HG03469 (cell line): ENCODE measurements at regions not wholly inside any gene's neighbourhood (a gene's known extent, or its start where the extent isn't known, plus 50 kb on each side); places are given as distances from the start of the nearest gene placed in this dataset.
"Not testable (repeated sequence)": the region's sequence is repeated elsewhere in the genome, so short reads cannot be mapped to it uniquely, and the experiment has no call there.

Source experiments
- ATAC-seq: cut with Tn5 transposase; IDR thresholded peaks from one replicate; pipeline ENCODE4 v1.9.1; 2021; ENCODE audit warnings: mild to moderate bottlenecking, moderate library complexity, moderate number of reproducible peaks; ENCODE audit not compliant: unreplicated experiment

DNA sequence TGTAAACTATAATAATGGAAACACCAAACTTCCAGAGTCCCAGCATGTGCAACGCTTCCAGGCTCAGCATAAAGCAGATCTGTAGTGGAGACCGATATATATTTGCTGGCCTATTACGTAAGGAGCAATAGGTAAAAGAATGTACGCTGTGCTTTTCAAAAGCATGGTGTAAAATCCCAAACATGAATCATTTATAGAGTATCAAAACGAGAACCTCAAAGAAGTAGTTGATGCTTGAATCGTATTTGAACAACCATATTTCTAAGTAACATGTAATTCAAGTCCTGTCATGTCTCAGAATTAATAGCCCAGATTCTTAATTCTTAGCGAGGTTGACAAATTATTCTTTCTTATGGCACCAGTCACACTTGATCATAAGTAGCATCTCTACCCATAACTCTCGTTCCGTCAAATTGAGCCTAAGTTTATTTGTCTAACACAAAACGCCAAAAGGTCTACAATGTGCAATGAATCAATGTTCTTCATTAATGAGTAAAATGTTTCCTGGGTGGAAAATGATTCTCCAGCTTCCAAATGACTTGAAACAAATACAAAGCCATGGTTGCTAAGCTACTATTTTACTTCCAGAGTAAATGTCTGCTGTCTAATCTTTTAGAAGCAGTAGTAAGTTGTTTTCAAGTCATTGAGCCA, 811.5 kb upstream of the FRG1 start:
- ATAC-seq = no peak

DNA sequence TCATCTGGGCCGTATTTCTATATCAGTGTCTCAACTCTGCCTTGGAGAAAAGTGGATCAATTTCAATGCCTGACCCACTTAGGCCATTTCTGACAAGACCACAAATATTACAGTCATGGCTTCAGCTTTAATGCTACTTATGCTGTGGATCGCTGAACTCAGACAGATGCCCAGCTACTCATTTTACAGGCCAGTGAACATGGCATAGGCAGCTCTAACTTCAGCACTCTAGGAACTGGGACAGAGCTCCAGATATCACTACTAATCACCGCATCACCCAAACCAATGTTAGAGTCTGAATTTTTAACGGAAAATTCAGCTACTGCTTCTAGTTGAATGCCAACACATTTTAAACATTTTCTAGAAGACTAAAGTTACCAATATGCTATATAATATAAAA, 809.6 kb upstream of the FRG1 start:
- ATAC-seq = no peak

DNA sequence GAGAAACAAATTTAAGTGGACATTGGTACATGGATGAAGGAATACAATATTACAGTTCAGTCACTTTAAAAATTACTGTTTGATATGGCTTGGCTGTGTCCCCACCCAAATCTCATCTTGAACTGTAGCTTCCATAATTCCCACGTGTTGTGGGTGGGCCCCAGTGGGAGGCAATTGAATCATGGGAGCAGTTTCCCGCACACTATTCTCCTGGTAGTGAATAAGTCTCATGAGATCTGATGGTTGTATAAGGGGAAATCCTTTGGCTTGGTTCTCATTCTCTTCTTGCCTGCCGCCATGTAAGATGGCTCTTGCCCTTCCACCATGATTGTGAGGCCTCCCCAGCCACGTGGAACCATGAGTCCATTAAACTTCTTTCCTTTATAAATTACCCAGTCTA, 804.2 kb upstream of the FRG1 start:
- no peak for ATAC-seq

DNA sequence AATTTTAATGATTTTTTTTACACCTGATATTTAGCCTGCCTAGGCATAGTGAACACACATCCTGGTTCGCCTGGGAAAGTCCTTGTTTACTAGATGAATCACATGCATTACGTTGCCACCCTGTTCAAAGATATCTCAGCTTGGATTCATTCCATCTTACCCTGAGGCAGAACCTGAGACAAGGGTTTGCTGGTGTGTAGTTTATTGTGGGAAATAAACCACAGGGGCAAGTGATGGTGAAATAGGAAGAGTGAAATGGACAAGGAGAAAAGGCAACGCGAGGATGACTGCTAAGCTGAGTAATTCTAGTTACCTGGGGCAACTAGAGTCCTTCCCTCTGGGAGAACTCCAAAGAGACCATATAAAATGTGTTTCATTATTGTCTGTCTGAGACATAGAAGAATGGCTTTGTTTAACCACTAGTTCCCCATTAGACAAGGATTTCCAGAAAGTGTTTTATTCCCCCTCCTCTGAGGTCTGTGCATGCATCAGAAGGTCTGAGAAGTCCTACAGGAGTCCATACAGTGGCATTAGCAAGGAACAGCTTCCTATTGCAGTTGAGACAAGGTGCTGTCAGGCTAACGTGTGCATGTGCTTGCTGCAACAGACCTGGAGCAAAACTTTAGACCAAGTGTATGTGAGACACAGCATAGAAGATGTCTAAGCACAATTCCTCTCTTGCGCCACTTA, 797.3 kb upstream of the FRG1 start:
- no peak for ATAC-seq

DNA sequence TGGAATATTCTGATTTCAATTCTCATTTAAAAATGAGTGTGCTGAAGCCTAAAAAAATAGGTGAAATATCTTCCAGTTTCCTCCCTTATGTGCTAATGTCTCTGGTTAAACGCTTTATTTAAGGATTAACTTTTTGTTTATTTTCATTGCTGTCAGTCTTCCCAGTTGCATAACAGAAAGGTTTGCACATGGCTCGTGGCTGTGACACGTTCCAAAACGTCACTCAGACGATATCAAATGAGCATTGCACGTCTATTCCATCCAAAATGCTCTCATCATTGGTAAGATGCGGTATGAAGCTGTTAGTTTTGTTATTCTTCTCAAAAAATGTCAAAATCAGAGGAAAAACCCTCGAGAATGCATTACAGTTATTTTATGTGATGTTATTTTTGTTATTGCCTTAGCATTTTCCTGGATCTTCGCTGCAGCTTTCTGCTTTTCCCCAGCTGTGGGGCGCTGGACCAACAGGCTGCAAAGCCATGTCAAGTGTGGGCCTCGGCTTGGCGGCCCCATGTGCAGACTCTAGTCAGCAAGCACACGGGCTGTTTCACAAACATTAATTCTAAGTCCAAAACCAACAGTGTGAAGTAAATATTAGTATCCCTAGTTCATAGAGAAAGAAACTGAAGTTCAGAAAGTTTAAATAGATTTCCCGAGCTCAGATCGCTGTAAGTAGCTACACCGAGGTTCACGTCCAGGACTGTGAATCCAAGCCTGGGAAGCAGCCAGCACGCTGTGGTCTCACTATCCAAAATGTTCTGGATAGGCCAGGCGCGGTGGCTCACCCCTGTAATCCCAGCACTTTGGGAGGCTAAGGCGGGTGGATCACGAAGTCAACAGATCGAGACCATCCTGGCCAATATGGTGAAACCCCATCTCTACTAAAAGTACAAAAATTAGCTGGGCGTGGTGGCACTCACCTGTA, 793.4 kb upstream of the FRG1 start:
- ATAC-seq = no peak

DNA sequence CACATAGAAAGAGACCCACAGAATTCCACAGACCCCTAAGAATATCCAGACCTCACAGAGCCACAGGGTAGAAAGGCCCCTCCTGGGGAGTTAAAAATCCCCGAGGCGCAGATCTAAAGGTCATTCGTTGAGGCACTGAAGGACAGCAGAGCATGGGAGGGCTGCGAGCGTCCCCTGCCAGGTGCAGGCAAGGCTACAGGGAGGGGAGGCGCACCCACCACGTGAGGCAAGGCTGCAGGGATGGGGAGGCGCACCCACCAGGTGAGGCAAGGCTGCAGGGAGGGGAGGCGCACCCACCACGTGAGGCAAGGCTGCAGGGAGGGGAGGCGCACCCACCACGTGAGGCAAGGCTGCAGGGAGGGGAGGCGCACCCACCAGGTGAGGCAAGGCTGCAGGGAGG, 785.6 kb upstream of the FRG1 start:
- not testable (repeated sequence) for ATAC-seq

DNA sequence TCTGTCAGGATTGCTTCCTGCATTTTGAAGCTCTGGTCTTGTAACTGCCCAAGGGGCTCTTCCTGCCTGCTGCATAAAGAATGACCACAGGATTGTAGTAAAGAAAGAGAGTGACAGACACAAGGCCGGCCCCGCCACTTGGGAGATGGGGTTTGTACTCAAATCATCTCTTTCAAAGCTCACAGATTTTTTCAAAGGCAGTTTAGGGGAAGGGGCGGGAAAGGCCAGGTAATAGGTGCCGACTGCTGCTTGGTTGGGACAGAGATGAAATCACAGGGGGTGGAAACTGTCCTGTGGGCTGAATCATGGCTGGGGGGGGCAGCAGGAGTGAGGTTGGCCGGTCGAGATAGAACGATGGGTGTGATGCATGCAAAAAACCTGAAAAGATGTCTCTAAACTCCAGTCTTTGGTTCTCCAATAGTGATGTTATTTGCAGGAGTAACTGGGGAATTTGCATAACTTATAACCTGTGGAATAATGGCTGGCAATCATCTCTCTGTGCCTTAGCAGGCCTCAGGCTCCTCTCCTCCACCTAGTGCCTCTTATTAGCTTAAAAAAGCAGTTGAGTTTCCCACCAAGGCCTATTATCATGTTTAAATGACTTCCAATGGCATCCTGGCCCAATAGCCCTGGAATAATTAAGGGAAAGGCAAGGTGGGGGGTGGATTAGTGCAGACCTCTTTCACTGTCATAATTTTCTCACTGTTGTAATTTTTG, 778.4 kb upstream of the FRG1 start:
- no peak for ATAC-seq

DNA sequence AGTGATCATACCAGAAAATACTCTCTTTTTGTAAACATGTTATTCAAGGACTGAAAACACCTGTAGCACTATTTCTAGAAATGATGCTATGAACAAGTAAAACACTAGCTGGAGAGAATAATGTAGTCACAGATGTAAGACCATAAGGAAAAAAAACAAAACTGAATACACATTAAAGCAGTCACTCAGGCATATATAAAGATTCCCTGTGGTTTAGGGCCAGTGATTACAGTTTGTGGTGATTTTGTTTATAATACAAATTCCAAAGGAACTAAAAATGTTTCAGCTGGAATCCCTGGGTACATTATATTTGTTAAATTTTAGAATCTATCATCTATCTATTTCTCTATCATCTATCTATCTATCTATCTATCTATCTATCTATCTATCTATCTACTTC, 777.8 kb upstream of the FRG1 start:
- ATAC-seq = no peak

DNA sequence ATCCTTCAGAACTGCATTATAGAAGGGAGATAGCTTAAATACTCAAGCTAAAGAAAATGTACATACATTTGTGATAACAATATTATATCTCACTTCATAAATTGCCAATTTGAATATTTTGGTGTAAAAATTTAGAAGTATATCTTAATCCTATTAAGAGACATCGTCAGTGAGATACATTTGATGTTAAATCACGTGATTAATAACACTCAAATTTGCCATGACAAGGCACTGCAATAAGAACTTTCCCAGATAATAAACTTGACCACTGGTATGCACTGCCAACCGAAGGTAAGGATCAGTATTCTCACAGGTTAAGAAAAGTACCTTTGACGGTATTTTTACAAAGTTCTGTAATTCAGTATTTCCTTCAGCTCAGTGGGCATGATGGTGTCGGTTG, 764.7 kb upstream of the FRG1 start:
- no peak for ATAC-seq

DNA sequence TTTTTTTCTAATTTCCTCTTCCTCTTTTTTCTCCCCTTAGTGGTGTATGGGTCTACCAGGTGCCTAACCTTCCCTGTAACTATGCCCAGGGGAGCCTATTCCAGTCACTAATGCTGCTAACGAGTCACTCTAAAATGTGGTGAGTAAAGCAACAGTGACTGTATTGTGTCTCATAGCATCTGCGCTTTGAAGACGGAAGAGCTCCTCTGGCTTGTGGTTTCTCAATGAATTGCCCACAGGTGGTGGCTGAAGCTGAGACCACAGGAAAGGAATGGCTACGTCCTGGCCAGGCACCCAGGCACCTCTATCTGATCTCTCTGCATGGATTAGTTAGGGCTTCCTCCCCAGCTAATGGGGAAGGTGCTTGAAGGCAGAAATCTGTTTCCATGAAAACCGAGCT, 763.5 kb upstream of the FRG1 start:
- no peak for ATAC-seq

DNA sequence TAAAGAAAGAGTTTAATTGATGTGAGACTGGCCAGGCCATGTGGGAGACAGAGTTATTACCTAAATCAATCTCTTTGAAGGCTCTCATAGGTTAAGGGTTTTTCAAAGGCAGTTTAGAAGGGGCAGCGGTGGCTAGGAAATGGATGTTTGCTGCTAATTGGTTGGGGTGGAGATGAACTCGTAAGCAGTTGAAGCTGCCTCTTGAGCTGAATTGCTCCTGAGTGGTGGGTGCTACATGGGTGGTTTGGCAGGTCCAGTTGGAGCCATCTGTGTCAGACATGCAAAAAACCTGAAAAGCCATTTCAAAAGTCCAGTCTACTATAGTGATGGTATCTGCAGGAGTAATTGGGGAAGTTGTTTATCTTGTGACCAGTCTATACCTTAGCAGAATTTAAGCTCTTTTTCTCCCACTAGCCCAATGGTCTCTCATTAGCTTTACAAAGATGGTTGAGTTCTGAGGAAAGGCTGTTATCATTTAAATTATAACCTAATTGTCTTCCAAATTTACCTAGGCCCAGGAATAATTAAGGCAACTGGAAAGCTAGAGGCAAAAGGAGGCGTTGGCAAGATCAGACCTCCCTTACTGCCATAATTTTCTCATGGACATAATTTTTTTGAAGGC, 762.4 kb upstream of the FRG1 start:
- no peak for ATAC-seq

DNA sequence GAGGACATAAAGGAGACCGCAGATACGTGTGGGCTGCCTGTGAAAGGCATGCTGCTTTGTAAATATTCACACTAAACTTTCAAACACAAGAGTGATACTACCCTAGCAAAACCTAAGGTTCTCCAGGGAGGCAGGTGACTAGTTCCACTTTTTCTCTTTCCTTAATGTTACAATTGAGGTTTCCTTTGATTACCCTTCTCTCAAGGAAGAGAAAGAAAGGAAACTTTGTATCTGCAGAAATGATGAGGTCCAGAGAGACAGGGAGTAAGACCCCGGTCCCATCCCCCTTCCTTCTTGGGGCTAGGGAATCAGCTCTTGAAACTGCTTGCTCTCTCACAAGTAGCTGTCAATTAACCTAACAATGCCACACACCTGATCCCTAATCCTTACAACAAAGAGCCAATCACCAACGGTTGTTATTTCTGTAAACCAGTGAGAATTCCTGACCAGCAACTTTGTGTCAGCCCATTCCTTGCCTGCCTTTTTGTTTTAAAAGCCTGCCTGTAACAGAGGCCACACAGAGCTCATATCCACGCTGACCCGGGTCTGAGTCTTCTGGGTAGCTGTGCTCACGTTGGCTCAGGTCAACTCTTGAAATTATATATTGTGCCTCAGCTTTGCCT, 754.8 kb upstream of the FRG1 start:
- no peak for ATAC-seq

DNA sequence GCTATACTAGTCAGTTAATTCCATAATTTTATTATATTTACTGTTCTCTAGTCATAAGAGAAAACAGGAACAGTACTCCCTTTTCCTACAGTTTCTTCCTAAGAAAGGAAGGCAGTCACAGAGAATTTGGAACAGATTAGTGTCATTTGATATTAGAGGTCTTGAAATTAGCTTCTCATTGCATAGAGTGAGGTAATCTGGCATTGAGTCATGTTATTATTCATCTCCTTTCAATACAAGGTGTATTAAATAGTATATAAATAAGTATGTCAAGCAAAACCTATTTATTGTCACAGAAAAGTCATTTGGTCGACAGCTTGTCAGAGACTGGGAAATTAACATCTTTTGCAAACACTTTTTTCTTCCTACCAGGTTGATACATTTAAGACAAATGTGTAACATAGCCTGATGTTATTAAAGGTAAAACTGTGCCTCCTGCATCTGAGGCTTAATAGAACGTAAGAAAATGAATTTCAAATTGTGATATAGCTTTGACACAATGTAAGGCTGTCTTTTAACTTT, 753.1 kb upstream of the FRG1 start:
- ATAC-seq = no peak

DNA sequence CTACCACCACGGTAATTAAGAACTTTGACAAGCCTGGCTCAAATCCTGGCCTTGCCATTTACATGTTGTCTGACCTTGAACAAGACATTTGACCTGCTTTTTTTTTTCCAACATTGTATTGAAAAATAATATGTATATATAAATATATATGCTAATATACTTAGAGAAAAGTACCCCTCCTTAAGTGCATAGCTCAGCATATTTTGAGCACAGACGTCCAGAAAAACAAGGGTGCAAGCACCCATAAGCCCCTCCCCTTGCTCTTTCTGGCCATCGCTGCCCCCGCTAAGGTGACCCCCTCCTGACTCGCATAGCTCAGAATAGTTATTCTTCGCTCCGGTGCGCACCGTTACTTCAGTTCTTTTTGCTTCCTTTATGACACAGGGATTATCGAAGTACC, 742.0 kb upstream of the FRG1 start:
- no peak for ATAC-seq

DNA sequence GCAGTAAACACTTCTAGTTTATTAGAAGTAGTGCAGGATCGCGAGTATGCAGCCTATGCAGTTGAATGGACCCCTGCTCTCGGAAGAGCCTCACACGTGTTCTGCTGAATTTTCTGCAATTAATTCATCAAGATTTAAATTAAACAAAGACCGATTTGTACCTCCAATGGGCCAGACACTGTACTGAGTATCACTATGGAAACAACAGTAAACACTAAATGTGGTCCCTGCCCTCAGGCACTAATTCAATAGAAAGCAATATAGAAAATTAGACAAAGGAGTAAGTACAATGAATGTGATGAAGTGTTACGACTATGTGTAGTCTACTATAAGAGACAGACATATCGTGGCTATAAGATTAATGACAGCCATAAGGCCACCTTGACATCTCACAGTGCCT, 740.3 kb upstream of the FRG1 start:
- ATAC-seq = no peak

DNA sequence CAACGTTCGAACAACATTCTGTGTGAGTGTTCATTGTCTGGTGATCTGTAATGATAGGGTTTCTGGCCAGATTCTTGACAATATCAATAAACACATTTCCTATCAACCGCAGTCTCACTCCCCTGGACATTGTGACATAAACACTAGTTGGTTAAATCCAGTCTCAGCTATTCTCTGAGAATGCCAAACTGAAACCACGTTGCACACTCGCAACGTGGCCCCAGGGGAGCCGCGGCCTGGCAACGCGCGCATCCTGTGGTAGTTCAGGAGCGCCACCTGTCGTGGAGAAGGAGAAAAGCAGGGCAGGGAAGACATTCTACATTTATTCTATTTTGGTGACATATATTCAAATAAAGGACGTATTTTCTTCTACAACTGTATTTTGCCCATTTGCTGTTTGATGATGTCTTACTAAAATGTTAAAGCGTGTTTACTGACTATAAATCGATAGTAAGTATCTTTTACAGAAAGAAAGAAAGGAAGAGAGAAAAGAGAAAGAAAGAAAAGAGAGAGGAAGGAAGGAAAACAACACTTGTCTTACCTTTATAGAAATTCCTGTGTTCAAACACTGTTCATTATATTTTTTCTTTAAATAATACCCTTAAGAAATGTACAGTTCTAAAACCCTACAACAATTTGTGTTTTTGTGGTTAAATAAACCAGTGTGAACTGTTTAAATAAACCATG, 738.3 kb upstream of the FRG1 start:
- ATAC-seq = peak; percentile 63

DNA sequence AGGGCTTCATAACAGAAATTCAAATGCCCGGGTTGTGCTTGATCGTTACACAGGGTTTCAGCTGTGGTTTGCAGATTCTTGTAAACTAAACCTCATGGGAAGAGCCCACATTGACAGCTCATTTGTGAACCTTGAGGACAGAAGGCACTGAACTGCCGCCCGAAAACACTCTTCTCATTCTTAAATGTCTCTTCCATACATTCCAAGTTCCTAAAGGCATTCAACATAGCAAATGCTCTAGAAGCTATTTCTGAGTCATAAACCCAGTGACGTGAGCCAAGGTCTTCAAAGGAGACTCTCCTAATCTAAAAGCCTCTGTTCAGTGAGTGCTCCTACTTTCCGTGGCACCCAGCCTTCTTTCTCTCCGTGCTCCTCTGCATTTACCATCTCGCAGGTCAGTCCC, 737.8 kb upstream of the FRG1 start:
- ATAC-seq = no peak

DNA sequence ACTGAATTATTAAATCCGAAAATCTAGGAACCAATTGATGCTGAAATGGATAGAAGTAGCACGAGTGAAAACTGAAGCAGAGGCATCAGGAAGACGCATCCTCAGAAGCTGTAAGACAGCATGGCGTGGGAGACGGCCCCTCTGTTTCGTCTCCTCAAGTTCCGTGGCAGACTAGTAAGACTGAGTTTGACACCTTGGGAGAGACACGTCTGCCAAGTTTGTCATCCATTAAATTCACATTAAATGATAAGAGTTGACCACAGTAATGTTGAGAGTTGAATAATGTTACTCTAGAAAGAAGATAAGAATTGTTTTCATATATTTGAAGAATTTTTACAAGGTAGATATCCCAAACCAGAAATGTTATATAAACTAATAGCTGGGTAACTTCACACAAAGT, 736.1 kb upstream of the FRG1 start:
- no peak for ATAC-seq

DNA sequence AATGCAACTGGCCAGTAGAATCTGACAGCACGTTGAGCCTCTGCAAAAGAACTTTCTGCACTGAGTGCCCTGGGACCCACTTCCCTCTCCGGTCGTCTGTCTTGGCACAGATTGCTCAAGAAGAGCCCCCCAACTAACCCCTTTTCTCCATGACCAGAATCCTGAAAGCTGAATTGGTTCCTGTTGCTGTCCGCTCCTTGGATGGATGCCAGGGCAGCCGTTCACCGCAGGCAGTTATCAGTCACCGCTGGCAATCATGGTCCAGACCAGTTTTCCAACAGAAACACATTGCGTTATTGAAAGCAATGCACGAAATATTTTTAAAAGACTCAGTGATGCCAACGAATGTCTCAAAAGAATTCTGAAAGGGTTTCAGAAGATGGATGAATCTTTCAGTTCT, 733.7 kb upstream of the FRG1 start:
- ATAC-seq = no peak

DNA sequence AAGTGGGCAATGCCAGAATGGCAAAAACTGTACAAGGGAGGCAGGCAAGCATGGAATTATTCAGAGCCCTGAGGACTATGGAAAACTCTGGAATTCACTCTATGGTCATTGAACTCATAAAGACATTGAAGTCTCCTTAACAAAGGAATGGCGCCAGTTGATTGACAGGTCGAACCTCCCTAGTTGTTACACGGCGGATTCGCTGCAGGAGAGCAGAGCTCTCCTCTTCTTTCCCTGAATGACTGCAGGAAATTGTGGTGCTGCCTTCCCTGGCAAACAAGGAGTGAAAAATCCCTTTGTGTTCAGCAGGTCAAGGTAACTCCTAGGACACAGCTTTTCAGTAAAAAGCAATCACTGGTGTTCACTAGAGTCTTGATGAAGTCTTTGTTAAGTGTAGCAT, 732.8 kb upstream of the FRG1 start:
- no peak for ATAC-seq
